Mammary epithelial cell (primary cell): ENCODE measurements at regions not wholly inside any gene's neighbourhood (a gene's known extent, or its start where the extent isn't known, plus 50 kb on each side); places are given as distances from the start of the nearest gene placed in this dataset.

Source experiments
- EZH2 ChIP-seq: IDR thresholded peaks from 2 replicates; pipeline ENCODE4 v1.6.1; 2012; ENCODE audit warnings: low read length, inconsistent platforms, borderline replicate concordance
- TF ChIP-seq, protein P1 (sequence below), 2 donors: IDR thresholded peaks in 1 of 2; conservative IDR thresholded peaks in 1 of 2; 2 replicates each; pipeline ENCODE4 v1.5.1; 2011 to 2012; ENCODE audit warnings: inconsistent platforms in 2 of 2, low read length in 2 of 2, mild to moderate bottlenecking in 2 of 2, control low read depth in 1 of 2, low read depth in 1 of 2; ENCODE audit not compliant: insufficient read depth in 1 of 2; ENCODE audit errors: extremely low read depth in 1 of 2

DNA sequence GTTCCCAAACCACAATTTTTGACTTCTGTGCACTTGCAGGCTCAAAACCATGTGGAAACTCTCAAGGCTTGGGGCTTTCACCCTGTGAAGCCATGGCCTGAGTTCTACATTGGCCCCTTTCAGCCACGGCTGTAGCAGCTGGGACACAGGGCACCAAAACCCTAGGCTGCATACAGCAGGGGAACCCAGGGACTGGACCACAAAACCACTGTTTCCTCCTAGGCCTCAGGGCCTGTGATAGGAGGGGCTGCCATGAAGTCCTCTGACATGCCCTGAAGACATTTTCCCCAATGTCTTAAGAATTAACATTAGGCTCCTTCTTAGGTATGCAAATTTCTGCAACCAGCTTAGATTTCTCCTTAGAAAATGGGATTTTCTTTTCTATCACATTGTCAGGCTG is 312.1 kb upstream of the TUSC1 start:
- TF ChIP-seq, protein P1, sequence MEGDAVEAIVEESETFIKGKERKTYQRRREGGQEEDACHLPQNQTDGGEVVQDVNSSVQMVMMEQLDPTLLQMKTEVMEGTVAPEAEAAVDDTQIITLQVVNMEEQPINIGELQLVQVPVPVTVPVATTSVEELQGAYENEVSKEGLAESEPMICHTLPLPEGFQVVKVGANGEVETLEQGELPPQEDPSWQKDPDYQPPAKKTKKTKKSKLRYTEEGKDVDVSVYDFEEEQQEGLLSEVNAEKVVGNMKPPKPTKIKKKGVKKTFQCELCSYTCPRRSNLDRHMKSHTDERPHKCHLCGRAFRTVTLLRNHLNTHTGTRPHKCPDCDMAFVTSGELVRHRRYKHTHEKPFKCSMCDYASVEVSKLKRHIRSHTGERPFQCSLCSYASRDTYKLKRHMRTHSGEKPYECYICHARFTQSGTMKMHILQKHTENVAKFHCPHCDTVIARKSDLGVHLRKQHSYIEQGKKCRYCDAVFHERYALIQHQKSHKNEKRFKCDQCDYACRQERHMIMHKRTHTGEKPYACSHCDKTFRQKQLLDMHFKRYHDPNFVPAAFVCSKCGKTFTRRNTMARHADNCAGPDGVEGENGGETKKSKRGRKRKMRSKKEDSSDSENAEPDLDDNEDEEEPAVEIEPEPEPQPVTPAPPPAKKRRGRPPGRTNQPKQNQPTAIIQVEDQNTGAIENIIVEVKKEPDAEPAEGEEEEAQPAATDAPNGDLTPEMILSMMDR (conservative IDR thresholded peaks at IDR 0.05 in 1 of 2, IDR thresholded peaks at IDR 0.05 in 1 of 2; ENCODE audit: extremely low read depth in 1 of 2, insufficient read depth in 1 of 2, low read depth in 1 of 2, low read length in 2 of 2), result no peak
- no peak for TF ChIP-seq EZH2
